Activated naive CD8-positive, alpha-beta T cell (primary cell): ENCODE measurements at regions not wholly inside any gene's neighbourhood (a gene's known extent, or its start where the extent isn't known, plus 50 kb on each side); places are given as distances from the start of the nearest gene placed in this dataset.
"Not testable (repeated sequence)": the region's sequence is repeated elsewhere in the genome, so short reads cannot be mapped to it uniquely, and the experiment has no call there.

Source experiments
- H3K27ac Mint-ChIP-seq: one replicate; pipeline ENCODE4 v1.8.0; 2021; ENCODE audit warnings: mixed read lengths
- H3K27me3 Mint-ChIP-seq: one replicate; pipeline ENCODE4 v1.8.0; 2021; ENCODE audit warnings: mixed read lengths
- H3K36me3 Mint-ChIP-seq: one replicate; pipeline ENCODE4 v1.8.0; 2021; ENCODE audit warnings: mixed read lengths
- H3K4me1 Mint-ChIP-seq: one replicate; pipeline ENCODE4 v1.8.0; 2021; ENCODE audit warnings: low read depth, mixed read lengths
- H3K4me3 Mint-ChIP-seq: one replicate; pipeline ENCODE4 v1.8.0; 2021; ENCODE audit warnings: mild to moderate bottlenecking, mixed read lengths
- H3K9me3 Mint-ChIP-seq: one replicate; pipeline ENCODE4 v1.8.0; 2021; ENCODE audit warnings: low read depth, mixed read lengths

DNA sequence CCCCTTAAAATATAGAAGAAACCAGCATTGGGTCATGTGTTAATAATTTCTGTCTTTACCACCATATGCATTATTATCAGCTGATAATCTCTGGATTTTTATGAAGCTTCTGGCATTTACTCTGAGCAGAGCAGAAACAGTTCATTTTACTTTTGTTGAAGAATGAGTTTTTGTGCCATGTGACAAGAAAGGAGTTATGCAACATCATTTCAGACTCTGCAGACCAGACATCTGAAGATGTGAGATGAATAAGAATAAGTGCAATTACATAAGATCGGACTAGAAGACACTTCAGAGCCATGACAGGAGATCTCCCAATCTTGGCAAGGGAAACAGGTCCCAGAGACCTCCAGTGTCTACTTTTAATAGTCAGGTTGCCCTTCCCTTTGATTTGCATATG lies 869.4 kb upstream of the VRK2 start:
- Mint-ChIP-seq H3K36me3 (no peaks in the 10 kb centered on the region), H3K4me1 (no peaks in the 10 kb centered on the region), H3K9me3 (peaks cover 14% of the 10 kb centered on the region), H3K27ac (no peak overlapping the region), H3K27me3 (no peaks in the 10 kb centered on the region), H3K4me3 (no peak overlapping the region)

GRCh38 chr2:57180042-57180567 lies 866.5 kb upstream of the VRK2 start:
- Mint-ChIP-seq H3K4me3 (no peak overlapping the region), H3K9me3 (peaks cover 6% of the 10 kb centered on the region), H3K36me3 (no peaks in the 10 kb centered on the region), H3K4me1 (no peaks in the 10 kb centered on the region), H3K27ac (no peak overlapping the region), H3K27me3 (no peaks in the 10 kb centered on the region)

- Mint-ChIP-seq H3K27ac (no peak overlapping the region), H3K4me1 (no peaks in the 10 kb centered on the region), H3K36me3 (no peaks in the 10 kb centered on the region), H3K4me3 (no peak overlapping the region), H3K27me3 (no peaks in the 10 kb centered on the region), H3K9me3 (peaks cover 3% of the 10 kb centered on the region)
Measured at GRCh38 chr2:57180678-57181077, 865.9 kb upstream of the VRK2 start.

- Mint-ChIP-seq H3K27me3 (no peaks in the 10 kb centered on the region), H3K27ac (no peak overlapping the region), H3K9me3 (peaks cover 3% of the 10 kb centered on the region), H3K4me1 (no peaks in the 10 kb centered on the region), H3K36me3 (no peaks in the 10 kb centered on the region), H3K4me3 (no peak overlapping the region)
Measured at GRCh38 chr2:57181315-57182038, 865.1 kb upstream of the VRK2 start.

DNA sequence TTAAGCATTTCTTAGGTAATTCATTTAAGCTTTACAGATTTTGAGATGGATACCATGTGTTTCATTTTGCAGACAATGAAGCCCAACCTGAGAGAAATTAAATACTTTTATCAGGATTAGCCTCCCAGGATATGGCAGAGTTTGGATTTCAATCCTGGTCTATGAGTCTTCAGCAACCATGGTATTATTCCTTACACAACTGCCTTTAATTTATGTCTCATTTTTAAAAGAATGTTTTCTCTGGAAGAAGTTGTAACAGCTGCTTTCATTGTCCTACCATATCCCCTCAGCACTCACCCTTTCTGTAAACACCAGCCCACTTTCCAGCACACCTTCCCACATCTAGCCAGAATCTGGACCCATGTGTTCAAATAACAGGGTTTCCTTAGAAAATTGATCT lies 863.7 kb upstream of the VRK2 start:
- peaks cover 3% of the 10 kb centered on the region for H3K9me3 Mint-ChIP-seq
- H3K27me3 Mint-ChIP-seq = no peaks in the 10 kb centered on the region
- H3K36me3 Mint-ChIP-seq = no peaks in the 10 kb centered on the region
- no peak overlapping the region for H3K4me3 Mint-ChIP-seq
- H3K4me1 Mint-ChIP-seq = no peaks in the 10 kb centered on the region
- H3K27ac Mint-ChIP-seq = no peak overlapping the region

DNA sequence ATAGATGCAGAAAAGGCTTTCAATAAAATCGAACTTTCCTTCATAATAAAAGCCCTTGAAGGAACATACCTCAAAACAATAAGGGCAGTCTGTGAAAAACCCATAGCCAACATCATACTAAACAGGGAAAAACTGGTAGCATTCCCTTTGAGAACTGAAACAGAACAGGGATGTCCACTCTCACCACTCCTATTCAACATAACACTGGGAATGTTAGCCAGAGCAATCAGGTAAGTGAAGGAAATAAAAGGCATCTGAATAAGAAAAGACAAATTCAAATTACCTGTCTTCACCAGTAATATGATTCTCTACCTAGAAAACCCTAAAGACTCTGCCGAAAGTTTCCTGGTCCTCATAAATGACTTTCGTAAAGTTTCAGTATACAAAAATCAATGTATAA lies 861.0 kb upstream of the VRK2 start:
- H3K27me3 Mint-ChIP-seq = no peaks in the 10 kb centered on the region
- no peaks in the 10 kb centered on the region for H3K4me1 Mint-ChIP-seq
- no peaks in the 10 kb centered on the region for H3K36me3 Mint-ChIP-seq

DNA sequence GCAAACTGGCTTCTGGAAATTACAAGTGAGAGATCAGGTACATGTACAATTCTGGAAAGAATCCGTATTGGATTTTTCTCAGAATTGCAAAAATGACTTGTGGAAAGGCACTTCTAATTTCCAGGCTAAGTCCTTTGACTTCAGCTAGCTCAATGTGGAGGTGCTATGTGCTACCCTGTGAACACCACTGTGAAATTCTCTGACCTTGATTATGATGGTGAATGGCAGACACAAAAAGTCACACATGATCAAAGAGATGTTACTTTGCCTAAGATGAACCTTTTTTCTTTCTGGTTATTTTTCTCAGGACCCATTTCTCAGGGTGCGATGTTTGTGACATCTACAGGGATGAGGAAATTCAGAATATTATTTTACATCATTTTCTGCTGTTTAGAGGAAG lies 856.6 kb upstream of the VRK2 start:
- Mint-ChIP-seq H3K36me3 (no peaks in the 10 kb centered on the region), H3K27ac (no peak overlapping the region), H3K4me3 (no peak overlapping the region), H3K27me3 (no peaks in the 10 kb centered on the region), H3K9me3 (no peaks in the 10 kb centered on the region), H3K4me1 (no peaks in the 10 kb centered on the region)

More for the DNA sequence above, 861.0 kb upstream of the VRK2 start:
- H3K4me3 Mint-ChIP-seq = no peak overlapping the region
- no peaks in the 10 kb centered on the region for H3K9me3 Mint-ChIP-seq
- no peak overlapping the region for H3K27ac Mint-ChIP-seq

- Mint-ChIP-seq H3K36me3 (no peaks in the 10 kb centered on the region), H3K4me3 (no peak overlapping the region), H3K27ac (no peak overlapping the region), H3K27me3 (no peaks in the 10 kb centered on the region), H3K9me3 (peaks cover 13% of the 10 kb centered on the region), H3K4me1 (no peaks in the 10 kb centered on the region)
Measured at GRCh38 chr2:57199663-57200062, 846.9 kb upstream of the VRK2 start.

DNA sequence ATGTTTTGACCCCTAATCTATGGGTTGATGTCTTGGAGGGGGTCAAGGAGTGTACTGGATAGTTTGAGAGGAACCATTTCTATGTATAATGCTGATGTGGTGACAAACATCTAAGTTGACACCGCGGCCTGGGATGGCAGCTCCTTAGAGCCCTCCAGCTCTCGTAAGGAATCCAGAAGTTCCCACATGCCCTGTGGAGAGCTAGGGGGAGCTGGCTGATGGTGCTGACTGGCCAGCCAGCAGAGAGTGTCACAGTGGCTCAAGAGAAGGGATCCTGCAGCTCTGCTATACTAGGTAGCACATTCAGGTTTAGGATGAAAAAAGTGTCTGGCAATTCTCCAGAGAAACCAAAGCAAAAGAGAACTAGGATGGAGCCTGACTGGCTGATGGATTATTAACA lies 842.2 kb upstream of the VRK2 start:
- H3K4me3 Mint-ChIP-seq = no peak overlapping the region
- H3K9me3 Mint-ChIP-seq = peaks cover 11% of the 10 kb centered on the region
- no peaks in the 10 kb centered on the region for H3K4me1 Mint-ChIP-seq
- no peaks in the 10 kb centered on the region for H3K36me3 Mint-ChIP-seq
- H3K27me3 Mint-ChIP-seq = no peaks in the 10 kb centered on the region
- H3K27ac Mint-ChIP-seq = no peak overlapping the region

DNA sequence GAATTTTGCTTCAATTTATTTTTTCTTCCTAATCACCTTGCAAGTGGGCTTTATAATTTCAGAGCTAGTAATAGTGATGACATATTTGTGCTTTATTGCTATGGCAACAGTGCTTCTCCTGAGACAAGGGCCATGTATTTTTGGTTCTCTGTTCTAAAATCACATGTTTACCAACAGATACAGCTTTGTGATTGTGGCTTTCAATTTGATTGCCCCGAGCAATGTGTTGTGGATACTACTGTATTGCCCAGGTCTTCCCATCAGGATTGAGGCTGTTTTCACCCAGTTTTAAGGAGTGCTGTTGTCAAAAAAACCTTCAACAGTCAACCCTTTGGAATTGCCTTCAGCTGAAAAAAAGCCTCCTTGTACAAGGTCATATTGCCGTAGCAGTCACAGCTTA lies 841.4 kb upstream of the VRK2 start:
- no peaks in the 10 kb centered on the region for H3K36me3 Mint-ChIP-seq
- peaks cover 11% of the 10 kb centered on the region for H3K9me3 Mint-ChIP-seq
- no peak overlapping the region for H3K4me3 Mint-ChIP-seq
- H3K27ac Mint-ChIP-seq = no peak overlapping the region
- no peaks in the 10 kb centered on the region for H3K27me3 Mint-ChIP-seq
- H3K4me1 Mint-ChIP-seq = no peaks in the 10 kb centered on the region

- Mint-ChIP-seq H3K4me3 (no peak overlapping the region), H3K27ac (no peak overlapping the region), H3K9me3 (peaks cover 11% of the 10 kb centered on the region), H3K27me3 (no peaks in the 10 kb centered on the region), H3K4me1 (no peaks in the 10 kb centered on the region), H3K36me3 (no peaks in the 10 kb centered on the region)
Measured at GRCh38 chr2:57207191-57207590, 839.4 kb upstream of the VRK2 start.

DNA sequence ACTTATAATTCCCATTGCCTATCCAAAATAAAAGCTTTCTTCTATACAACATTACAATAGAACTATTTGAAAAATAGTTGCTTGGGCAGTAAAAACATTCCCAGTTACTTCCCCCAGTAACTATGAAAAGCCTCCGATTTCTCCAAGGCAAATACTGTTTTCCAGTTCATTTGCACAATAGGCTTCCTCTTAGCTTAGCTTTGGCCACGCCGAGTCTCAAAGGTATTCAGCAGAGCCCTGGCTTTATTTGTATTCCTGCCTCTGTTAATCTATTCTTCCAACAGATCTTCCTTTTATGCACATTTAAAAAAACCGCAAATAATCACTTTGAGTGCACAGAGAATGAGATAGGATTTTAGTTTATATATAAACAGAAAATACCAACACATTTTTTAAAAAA lies 836.8 kb upstream of the VRK2 start:
- no peaks in the 10 kb centered on the region for H3K4me1 Mint-ChIP-seq
- peaks cover 11% of the 10 kb centered on the region for H3K9me3 Mint-ChIP-seq
- H3K27me3 Mint-ChIP-seq = no peaks in the 10 kb centered on the region
- H3K4me3 Mint-ChIP-seq = no peak overlapping the region
- H3K36me3 Mint-ChIP-seq = no peaks in the 10 kb centered on the region
- no peak overlapping the region for H3K27ac Mint-ChIP-seq

- H3K27me3 Mint-ChIP-seq = no peaks in the 10 kb centered on the region
- no peaks in the 10 kb centered on the region for H3K36me3 Mint-ChIP-seq
- H3K4me3 Mint-ChIP-seq = no peak overlapping the region
- H3K4me1 Mint-ChIP-seq = no peaks in the 10 kb centered on the region
- peaks cover 11% of the 10 kb centered on the region for H3K9me3 Mint-ChIP-seq
- H3K27ac Mint-ChIP-seq = no peak overlapping the region
Measured at GRCh38 chr2:57210855-57211254, 835.8 kb upstream of the VRK2 start.

DNA sequence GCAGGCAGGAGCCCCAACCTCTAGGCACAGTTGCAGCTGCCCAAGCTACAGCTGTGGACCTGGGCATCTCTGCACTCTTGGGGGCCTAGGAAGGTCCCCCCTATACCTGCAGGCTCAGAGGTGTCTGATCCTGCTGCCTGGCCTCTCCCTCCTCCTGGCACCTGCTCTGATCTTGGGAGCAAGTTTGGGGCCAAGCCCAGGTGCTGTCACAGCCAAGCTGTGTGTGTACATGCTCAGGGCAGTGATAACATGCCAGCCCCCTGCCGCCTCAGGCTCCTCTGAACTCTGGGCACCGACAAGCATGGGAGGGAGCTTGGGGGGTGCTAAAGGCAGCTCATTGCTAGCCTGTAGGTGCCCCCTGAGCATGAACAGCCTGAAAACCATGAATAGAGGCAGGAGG lies 829.6 kb upstream of the VRK2 start:
- no peak overlapping the region for H3K4me3 Mint-ChIP-seq
- no peaks in the 10 kb centered on the region for H3K27me3 Mint-ChIP-seq
- H3K9me3 Mint-ChIP-seq = peaks cover 9% of the 10 kb centered on the region
- H3K27ac Mint-ChIP-seq = no peak overlapping the region
- no peaks in the 10 kb centered on the region for H3K4me1 Mint-ChIP-seq
- H3K36me3 Mint-ChIP-seq = no peaks in the 10 kb centered on the region

DNA sequence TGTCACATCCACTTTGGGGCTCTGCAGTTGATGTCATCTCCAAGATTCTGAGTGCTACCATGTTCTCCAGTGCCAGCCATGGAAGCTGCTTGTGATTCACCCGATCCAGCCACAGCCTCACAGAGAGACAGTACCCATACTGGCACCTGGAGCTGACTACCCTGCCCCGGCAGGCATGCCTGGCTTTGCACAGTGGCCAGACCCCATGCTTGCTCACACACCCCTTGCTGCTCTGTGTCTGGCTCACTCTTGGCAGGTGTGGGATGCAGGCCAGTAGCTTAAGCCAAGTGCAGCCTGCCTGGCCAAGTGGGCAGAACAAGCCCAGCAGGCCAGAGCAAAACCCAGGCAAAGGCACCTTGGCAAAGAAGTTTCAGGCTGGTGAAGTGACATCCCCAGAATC lies 828.4 kb upstream of the VRK2 start:
- H3K4me3 Mint-ChIP-seq = no peak overlapping the region
- H3K4me1 Mint-ChIP-seq = no peaks in the 10 kb centered on the region
- H3K27me3 Mint-ChIP-seq = no peaks in the 10 kb centered on the region
- peaks cover 9% of the 10 kb centered on the region for H3K9me3 Mint-ChIP-seq
- no peak overlapping the region for H3K27ac Mint-ChIP-seq
- no peaks in the 10 kb centered on the region for H3K36me3 Mint-ChIP-seq

- H3K9me3 Mint-ChIP-seq, H3K27ac Mint-ChIP-seq, H3K36me3 Mint-ChIP-seq, H3K27me3 Mint-ChIP-seq, H3K4me3 Mint-ChIP-seq, H3K4me1 Mint-ChIP-seq: not testable (repeated sequence)
Measured at GRCh38 chr2:57229706-57230105, 816.9 kb upstream of the VRK2 start.
